ENCODE measurements at regions not wholly inside any gene's neighbourhood (a gene's known extent, or its start where the extent isn't known, plus 50 kb on each side); places are given as distances from the start of the nearest gene placed in this dataset. TPM values are rescaled to one million over a fixed set of nuclear protein-coding genes. Genes with fewer than 3 reads are reported as not detected.

DNA sequence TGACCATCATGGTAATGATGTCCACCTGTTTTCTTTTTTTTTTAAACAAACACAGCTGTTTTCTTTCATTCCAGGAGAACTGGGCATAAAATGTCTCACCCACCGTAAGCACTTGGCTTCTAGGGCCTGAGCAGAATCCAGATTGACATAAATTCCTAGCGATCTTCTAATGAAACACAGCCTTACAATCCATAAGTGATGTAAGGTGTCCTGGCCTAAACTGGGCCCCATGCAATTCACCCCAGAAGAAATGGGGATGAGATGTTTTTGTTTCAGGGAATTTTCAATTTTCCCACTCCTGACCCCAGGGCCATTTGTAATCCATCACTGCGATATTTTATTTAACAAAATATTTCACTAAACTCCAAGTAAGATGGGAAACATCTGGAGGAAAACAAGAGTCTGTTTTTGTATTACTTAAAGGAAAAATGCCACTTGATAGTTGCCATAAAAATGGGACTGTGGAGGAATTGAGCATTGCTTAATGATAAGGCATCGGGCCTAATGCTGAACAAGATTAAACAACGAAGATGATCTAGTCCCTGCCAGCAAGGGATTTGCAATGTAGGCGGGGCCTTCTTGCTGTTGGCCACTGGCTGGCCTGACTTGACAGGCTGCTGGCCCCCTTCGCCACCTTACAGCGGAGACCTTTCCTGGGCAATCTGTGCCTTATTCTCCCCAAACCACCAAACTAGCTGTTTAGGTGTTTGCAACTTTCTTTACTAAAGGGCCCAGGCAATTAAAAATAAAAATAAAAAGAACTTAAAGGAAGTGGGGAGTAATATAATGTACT is 183.7 kb downstream of the CD109 start:
- CTCF ChIA-PET, result no interaction called here

DNA sequence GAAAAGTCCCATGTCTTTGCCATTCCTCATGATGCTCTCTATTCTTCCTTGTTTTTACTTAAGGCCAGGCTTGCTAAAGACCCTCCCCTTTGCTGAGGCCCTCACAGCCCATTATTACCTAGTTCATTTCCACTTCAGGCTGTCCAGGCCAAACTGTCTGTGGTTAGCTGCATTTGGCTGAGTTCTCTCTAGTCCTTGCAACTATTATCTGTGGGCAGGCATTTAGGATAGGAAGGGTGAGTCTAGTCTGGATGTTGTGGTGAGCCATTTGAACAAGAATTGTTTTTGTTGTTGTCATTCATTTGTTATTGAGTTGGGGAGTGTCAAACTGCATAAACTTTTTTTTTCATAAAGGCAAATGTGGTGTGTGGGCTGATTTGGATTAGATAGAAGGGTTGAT is 182.4 kb downstream of the CD109 start:
- no peak for DNase-seq (ENCODE audit: low read depth, low spot score)
- TF ChIP-seq, protein P1, sequence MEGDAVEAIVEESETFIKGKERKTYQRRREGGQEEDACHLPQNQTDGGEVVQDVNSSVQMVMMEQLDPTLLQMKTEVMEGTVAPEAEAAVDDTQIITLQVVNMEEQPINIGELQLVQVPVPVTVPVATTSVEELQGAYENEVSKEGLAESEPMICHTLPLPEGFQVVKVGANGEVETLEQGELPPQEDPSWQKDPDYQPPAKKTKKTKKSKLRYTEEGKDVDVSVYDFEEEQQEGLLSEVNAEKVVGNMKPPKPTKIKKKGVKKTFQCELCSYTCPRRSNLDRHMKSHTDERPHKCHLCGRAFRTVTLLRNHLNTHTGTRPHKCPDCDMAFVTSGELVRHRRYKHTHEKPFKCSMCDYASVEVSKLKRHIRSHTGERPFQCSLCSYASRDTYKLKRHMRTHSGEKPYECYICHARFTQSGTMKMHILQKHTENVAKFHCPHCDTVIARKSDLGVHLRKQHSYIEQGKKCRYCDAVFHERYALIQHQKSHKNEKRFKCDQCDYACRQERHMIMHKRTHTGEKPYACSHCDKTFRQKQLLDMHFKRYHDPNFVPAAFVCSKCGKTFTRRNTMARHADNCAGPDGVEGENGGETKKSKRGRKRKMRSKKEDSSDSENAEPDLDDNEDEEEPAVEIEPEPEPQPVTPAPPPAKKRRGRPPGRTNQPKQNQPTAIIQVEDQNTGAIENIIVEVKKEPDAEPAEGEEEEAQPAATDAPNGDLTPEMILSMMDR (IDR thresholded peaks at IDR 0.05; ENCODE audit: low read depth, low read length), result no peak
- Histone ChIP-seq H3K4me3 (ENCODE audit: low read depth, low read length) (no peak overlapping the region), H3K27ac (ENCODE audit: low read depth, low read length) (no peak overlapping the region), H3K9me3 (ENCODE audit: control insufficient read depth, insufficient read depth, low read length) (no peaks in the 10 kb centered on the region), H3K27me3 (ENCODE audit: control insufficient read depth, insufficient read depth, low read length) (no peaks in the 10 kb centered on the region)
- POLR2A ChIA-PET, result no interaction called here
- CTCF ChIA-PET, result no interaction called here

More for the DNA sequence above, 183.7 kb downstream of the CD109 start:
- Histone ChIP-seq H3K9me3 (ENCODE audit: control insufficient read depth, insufficient read depth, low read length) (no peaks in the 10 kb centered on the region), H3K4me3 (ENCODE audit: low read depth, low read length) (no peak overlapping the region), H3K27ac (ENCODE audit: low read depth, low read length) (no peak overlapping the region), H3K27me3 (ENCODE audit: control insufficient read depth, insufficient read depth, low read length) (no peaks in the 10 kb centered on the region)
- TF ChIP-seq, protein P1 (IDR thresholded peaks at IDR 0.05; ENCODE audit: low read depth, low read length), result no peak
- DNase-seq (ENCODE audit: low read depth, low spot score), result no peak
- POLR2A ChIA-PET, result no interaction called here

Small RNAs in the stretch of these regions (small RNA-seq; reads per million reads assigned to genes)
- gene AL356277.1 (ENCODE audit: insufficient read length, low read depth), result not detected
- gene TXNP7 (ENCODE audit: insufficient read length, low read depth), result not detected

All from AG04450 (cell line).